H1 (cell line): ENCODE measurements at regions not wholly inside any gene's neighbourhood (a gene's known extent, or its start where the extent isn't known, plus 50 kb on each side); places are given as distances from the start of the nearest gene placed in this dataset.

ENCODE experiments used
- CTCF ChIA-PET: fragments of 300-600 bp; sonication (Branson Sonifier 250); formaldehyde crosslinking; loops from one replicate; lab custom pipeline; 2021; ENCODE audit not compliant: partially characterized antibody; lab: Charles Lee
- POLR2A ChIA-PET: fragments of 300-600 bp; sonication (Branson Sonifier 250); formaldehyde crosslinking; loops from one replicate; lab custom pipeline; 2021; ENCODE audit warnings: inconsistent platforms; ENCODE audit not compliant: partially characterized antibody; lab: Charles Lee
- DNase-seq, 2 experiments: peaks; one replicate each; pipeline versions ENCODE4 v3.0.0 to v3.0.0-alpha.2; 2010 to 2022; ENCODE audit warnings: low spot score in 2 of 2, low read depth in 1 of 2, mixed read lengths in 1 of 2
- FAIRE-seq: peaks from 2 replicates; lab custom pipeline; 2011; peaks lifted over from hg19 to GRCh38; lab: Jason Lieb, UNC
- H2AFZ ChIP-seq: 2 replicates; pipeline ENCODE4 v1.8.1; 2012; ENCODE audit warnings: low read length, inconsistent platforms
- H2AK5ac ChIP-seq: 2 replicates; pipeline ENCODE4 v1.6.1; 2013; ENCODE audit warnings: low read depth, low read length
- H2BK120ac ChIP-seq: replicated peaks from 2 replicates; pipeline ENCODE3; 2013; ENCODE audit warnings: low read depth, low read length, inconsistent platforms
- H2BK12ac ChIP-seq: 2 replicates; pipeline ENCODE4 v1.6.1; 2013; ENCODE audit warnings: low read depth, low read length
- H2BK15ac ChIP-seq: 2 replicates; pipeline ENCODE4 v1.6.1; 2013; ENCODE audit warnings: low read length
- H2BK20ac ChIP-seq: 2 replicates; pipeline ENCODE4 v1.6.1; 2013; ENCODE audit warnings: low read length
- H2BK5ac ChIP-seq: 2 replicates; pipeline ENCODE4 v1.6.1; 2013; ENCODE audit warnings: low read depth, low read length
- H3K14ac ChIP-seq: 2 replicates; pipeline ENCODE4 v1.6.1; 2013; ENCODE audit warnings: inconsistent platforms; ENCODE audit not compliant: insufficient read length
- H3K18ac ChIP-seq: 2 replicates; pipeline ENCODE4 v1.6.1; 2013; ENCODE audit warnings: low read length; ENCODE audit errors: extremely low read depth
- H3K23ac ChIP-seq: 2 replicates; pipeline ENCODE4 v1.6.1; 2013; ENCODE audit warnings: inconsistent platforms; ENCODE audit not compliant: insufficient read length
- H3K23me2 ChIP-seq: 2 replicates; pipeline ENCODE4 v1.6.1; 2013; ENCODE audit warnings: low read depth, low read length
- H3K27ac ChIP-seq: 2 replicates; pipeline ENCODE4 v1.6.1; 2011; ENCODE audit warnings: low read depth, low read length, inconsistent platforms
- H3K27me3 ChIP-seq, 4 experiments: replicated peaks in 1 of 4; 1 replicate in 1 of 4; 2 replicates in 3 of 4; pipeline versions ENCODE4 v1.6.1 to v1.8.1; 2011 to 2013; ENCODE audit warnings: low read length in 3 of 4, mild to moderate bottlenecking in 3 of 4, inconsistent platforms in 2 of 4, mixed read lengths in 2 of 4, moderate library complexity in 1 of 4; ENCODE audit not compliant: control insufficient read depth in 3 of 4, insufficient read depth in 3 of 4; ENCODE audit errors: extremely low read depth in 1 of 4
- H3K36me3 ChIP-seq, 4 experiments: 2 replicates each; pipeline versions ENCODE4 v1.6.1 to v1.8.1; 2011 to 2013; ENCODE audit warnings: mild to moderate bottlenecking in 4 of 4, low read length in 3 of 4, moderate library complexity in 2 of 4, control low read depth in 1 of 4, inconsistent platforms in 1 of 4; ENCODE audit not compliant: insufficient read depth in 4 of 4, control insufficient read depth in 2 of 4
- H3K4ac ChIP-seq: replicated peaks from 2 replicates; pipeline ENCODE3; 2013; ENCODE audit warnings: low read length, low read depth, mixed read lengths, inconsistent platforms; ENCODE audit not compliant: insufficient read length
- H3K4me1 ChIP-seq, 4 experiments: replicated peaks in 1 of 4; 1 replicate in 1 of 4; 2 replicates in 3 of 4; pipeline versions ENCODE4 v1.6.1 to v1.8.1; 2011 to 2013; ENCODE audit warnings: low read length in 3 of 4, inconsistent platforms in 2 of 4, mixed read lengths in 1 of 4; ENCODE audit not compliant: insufficient read depth in 4 of 4, control insufficient read depth in 3 of 4
- H3K4me2 ChIP-seq, 2 experiments: 2 replicates each; pipeline versions ENCODE4 v1.6.1 to v1.8.1; 2011 to 2013; ENCODE audit warnings: low read depth in 2 of 2, low read length in 2 of 2, control low read depth in 1 of 2, inconsistent platforms in 1 of 2, mild to moderate bottlenecking in 1 of 2; ENCODE audit not compliant: insufficient read depth in 1 of 2
- H3K4me3 ChIP-seq, 4 experiments: fragments of 200-600, 300-600 bp in 1 of 4; sonication (generic), shearing (Covaris generic), sonication (Bioruptor Twin) in 1 of 4; 2 replicates each; pipeline versions ENCODE4 v1.5.1 to v1.8.1; 2011 to 2016; ENCODE audit warnings: low read length in 4 of 4, low read depth in 3 of 4, control low read depth in 2 of 4, inconsistent platforms in 2 of 4, mild to moderate bottlenecking in 2 of 4, mixed read lengths in 1 of 4, moderate library complexity in 1 of 4; ENCODE audit not compliant: insufficient read depth in 2 of 4; ENCODE audit errors: extremely low read depth in 1 of 4
- H3K56ac ChIP-seq: replicated peaks from 2 replicates; pipeline ENCODE3; 2013; ENCODE audit warnings: low read depth, mild to moderate bottlenecking, mixed read lengths, low read length, inconsistent platforms; ENCODE audit not compliant: insufficient read length
- H3K79me1 ChIP-seq: 2 replicates; pipeline ENCODE4 v1.6.1; 2013; ENCODE audit warnings: low read depth, low read length, control low read depth
- H3K79me2 ChIP-seq, 2 experiments: 2 replicates each; pipeline versions ENCODE4 v1.6.1 to v1.8.1; 2012 to 2013; ENCODE audit warnings: low read length in 2 of 2, mild to moderate bottlenecking in 2 of 2, inconsistent platforms in 1 of 2; ENCODE audit not compliant: insufficient read depth in 2 of 2, control insufficient read depth in 1 of 2
- H3K9ac ChIP-seq, 4 experiments: replicated peaks in 1 of 4; 1 replicate in 1 of 4; 2 replicates in 3 of 4; pipeline versions ENCODE4 v1.6.1 to v1.8.1; 2011 to 2013; ENCODE audit warnings: low read depth in 3 of 4, low read length in 3 of 4, control low read depth in 2 of 4, mild to moderate bottlenecking in 2 of 4, moderate library complexity in 2 of 4, inconsistent platforms in 1 of 4; ENCODE audit errors: extremely low read depth in 1 of 4
- H3K9me3 ChIP-seq, 2 experiments: 2 replicates each; pipeline versions ENCODE4 v1.6.1 to v1.8.1; 2012 to 2013; ENCODE audit warnings: mild to moderate bottlenecking in 2 of 2, moderate library complexity in 2 of 2, control low read depth in 1 of 2, inconsistent platforms in 1 of 2, low read depth in 1 of 2, low read length in 1 of 2, mixed read lengths in 1 of 2; ENCODE audit not compliant: insufficient read depth in 2 of 2
- H4K20me1 ChIP-seq, 2 experiments: replicated peaks in 1 of 2; 2 replicates each; pipeline versions ENCODE3 to v1.8.1; 2011 to 2013; ENCODE audit warnings: inconsistent platforms in 2 of 2, low read length in 2 of 2, mild to moderate bottlenecking in 1 of 2; ENCODE audit not compliant: insufficient read depth in 2 of 2, control insufficient read depth in 1 of 2
- H4K5ac ChIP-seq: 2 replicates; pipeline ENCODE4 v1.6.1; 2013; ENCODE audit warnings: low read length, low read depth, mixed read lengths, inconsistent platforms; ENCODE audit not compliant: insufficient read length
- H4K8ac ChIP-seq: 2 replicates; pipeline ENCODE4 v1.8.0; 2013; ENCODE audit warnings: mild to moderate bottlenecking, moderate library complexity, low read length, inconsistent platforms; ENCODE audit not compliant: insufficient read depth; ENCODE audit errors: extremely low read depth
- H4K91ac ChIP-seq: replicated peaks from 2 replicates; pipeline ENCODE3; 2013; ENCODE audit warnings: low read length, mixed read lengths, inconsistent platforms; ENCODE audit not compliant: insufficient read length
- BACH1 ChIP-seq: IDR thresholded peaks from 2 replicates; pipeline ENCODE4 v1.6.1; 2012; ENCODE audit warnings: low read length, improper control_type of control experiment
- CBX5 ChIP-seq: fragments of 300-800, 300-1000 bp; sonication (generic); IDR thresholded peaks from 2 replicates; pipeline ENCODE4 v1.7.1; 2016; ENCODE audit warnings: antibody characterized with exemption, low read length, low read depth
- CEBPB ChIP-seq: IDR thresholded peaks from 2 replicates; pipeline ENCODE4 v1.6.1; 2012; ENCODE audit warnings: low read depth, low read length
- CHD1 ChIP-seq: IDR thresholded peaks from 2 replicates; pipeline ENCODE4 v1.6.1; 2012; ENCODE audit warnings: low read depth, low read length, improper control_type of control experiment
- HDAC2 ChIP-seq, 2 experiments: fragments of 300-600 bp in 1 of 2; sonication (generic) in 1 of 2; IDR thresholded peaks; 2 replicates each; pipeline ENCODE4 v1.6.1; 2011 to 2012; ENCODE audit warnings: low read depth in 2 of 2, low read length in 2 of 2, mild to moderate bottlenecking in 2 of 2, moderate library complexity in 2 of 2, borderline replicate concordance in 1 of 2, inconsistent platforms in 1 of 2
- HDAC6 ChIP-seq: IDR thresholded peaks from one replicate; pipeline ENCODE4 v1.7.1; 2012; ENCODE audit warnings: low read depth, mild to moderate bottlenecking, inconsistent platforms, low read length, moderate library complexity
- POU5F1 ChIP-seq: IDR thresholded peaks from 2 replicates; pipeline ENCODE4 v1.6.1; 2011; ENCODE audit warnings: low read depth, mild to moderate bottlenecking, low read length, moderate library complexity
- SP2 ChIP-seq: IDR thresholded peaks from 2 replicates; pipeline ENCODE4 v1.6.1; 2012; ENCODE audit warnings: mild to moderate bottlenecking, low read length, inconsistent platforms
- SRF ChIP-seq: IDR thresholded peaks from 2 replicates; pipeline ENCODE4 v1.6.1; 2011; ENCODE audit warnings: mild to moderate bottlenecking, low read depth, low read length, moderate library complexity
- SUZ12 ChIP-seq: fragments of 200-600 bp; sonication (generic); IDR thresholded peaks from 2 replicates; pipeline ENCODE4 v1.6.1; 2012; ENCODE audit warnings: mild to moderate bottlenecking, inconsistent platforms, low read length, moderate library complexity, mixed read lengths
- TAF1 ChIP-seq: IDR thresholded peaks from 2 replicates; pipeline ENCODE4 v1.6.1; 2011; ENCODE audit warnings: mild to moderate bottlenecking, low read depth, low read length
- TBP ChIP-seq: IDR thresholded peaks from 2 replicates; pipeline ENCODE4 v1.6.1; 2011; ENCODE audit warnings: low read depth, low read length, improper control_type of control experiment
- WGBS, 2 experiments: shearing (Covaris generic) in 1 of 2; methylation state at CpG; one replicate each; pipeline versions ENCODE4 v1.1.6 to v1.1.7; 2013 to 2015; ENCODE audit warnings: low lambda C conversion rate in 2 of 2, mixed read lengths in 2 of 2, inconsistent platforms in 1 of 2, low coverage in 1 of 2, missing lambda C conversion rate in 1 of 2; ENCODE audit not compliant: insufficient replicate concordance in 2 of 2, insufficient coverage in 1 of 2, insufficient read length in 1 of 2; ENCODE audit errors: extremely low coverage in 1 of 2, missing lambda C conversion rate in 1 of 2; 5-methylcytosine and 5-hydroxymethylcytosine counted together
- TF ChIP-seq, protein P1 (sequence below): IDR thresholded peaks from 2 replicates; pipeline ENCODE4 v1.6.1; 2012; ENCODE audit warnings: inconsistent platforms
- TF ChIP-seq, protein P2 (sequence below): IDR thresholded peaks from 2 replicates; pipeline ENCODE4 v1.6.1; 2011; ENCODE audit warnings: low read depth, mild to moderate bottlenecking, low read length; ENCODE audit not compliant: insufficient read depth

DNA sequence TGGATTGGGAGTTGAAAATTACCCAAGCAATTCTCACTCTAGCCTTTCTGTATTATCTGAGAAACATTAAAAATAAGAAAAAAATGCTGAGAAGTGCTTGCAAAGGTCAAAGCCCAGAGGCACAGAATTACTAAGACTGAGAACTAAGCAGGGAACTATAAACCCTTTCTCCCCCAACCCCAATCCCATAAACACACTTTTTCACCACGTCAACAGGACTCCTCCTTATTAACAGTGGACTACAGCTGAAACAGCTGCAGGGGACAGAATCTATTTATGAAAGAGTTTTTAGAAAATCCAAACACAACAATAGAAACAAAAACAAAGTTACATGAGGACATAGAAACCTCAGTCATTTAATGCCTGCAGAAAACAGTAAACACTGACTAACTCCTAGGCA, 984.1 kb downstream of the TRAM1L1 start:
- no peak overlapping the region for H2BK20ac ChIP-seq
- peaks cover 0 to 13% (median 0%) of the 10 kb centered on the region in 4 experiments; a peak in 2 of 8 replicates for H3K36me3 ChIP-seq
- FAIRE-seq: no peak
- no peak overlapping the region for H3K4ac ChIP-seq
- no peaks in the 10 kb centered on the region for H3K23me2 ChIP-seq
- H2BK120ac ChIP-seq: no peak overlapping the region
- no peaks in the 10 kb centered on the region for H3K27me3 ChIP-seq
- no peak overlapping the region for H3K23ac ChIP-seq
- CTCF ChIA-PET: no interaction called here
- no peak overlapping the region for H3K27ac ChIP-seq
- no peaks in the 10 kb centered on the region for H4K20me1 ChIP-seq
- no peak overlapping the region for H2BK12ac ChIP-seq
- no peaks in the 10 kb centered on the region for H3K79me2 ChIP-seq
- H2AK5ac ChIP-seq: no peak overlapping the region
- H3K4me3 ChIP-seq: no peak overlapping the region
- H4K8ac ChIP-seq: no peak overlapping the region
- TF ChIP-seq POU5F1: no peak
- TF ChIP-seq HDAC2 (IDR thresholded peaks at IDR 0.05; ENCODE audit: borderline replicate concordance in 1 of 2, low read depth in 2 of 2, low read length in 2 of 2): no peak
- TF ChIP-seq, protein P1, sequence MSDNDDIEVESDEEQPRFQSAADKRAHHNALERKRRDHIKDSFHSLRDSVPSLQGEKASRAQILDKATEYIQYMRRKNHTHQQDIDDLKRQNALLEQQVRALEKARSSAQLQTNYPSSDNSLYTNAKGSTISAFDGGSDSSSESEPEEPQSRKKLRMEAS: no peak
- no peak for TF ChIP-seq SUZ12
- no peak for TF ChIP-seq HDAC6
- TF ChIP-seq CBX5: no peak
- no peak for TF ChIP-seq SRF
- no peak for TF ChIP-seq CHD1
- TF ChIP-seq BACH1: no peak
- TF ChIP-seq TAF1: no peak
- TF ChIP-seq SP2: no peak
- TF ChIP-seq, protein P2, sequence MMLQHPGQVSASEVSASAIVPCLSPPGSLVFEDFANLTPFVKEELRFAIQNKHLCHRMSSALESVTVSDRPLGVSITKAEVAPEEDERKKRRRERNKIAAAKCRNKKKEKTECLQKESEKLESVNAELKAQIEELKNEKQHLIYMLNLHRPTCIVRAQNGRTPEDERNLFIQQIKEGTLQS: no peak
- TF ChIP-seq TBP: no peak
- TF ChIP-seq CEBPB: no peak
- no peak overlapping the region for H2BK15ac ChIP-seq
- no peak overlapping the region for H3K4me2 ChIP-seq
- no peak overlapping the region for H4K91ac ChIP-seq
- H2AFZ ChIP-seq: no peak overlapping the region
- H3K56ac ChIP-seq: no peak overlapping the region
- POLR2A ChIA-PET: no interaction called here
- H3K4me1 ChIP-seq: no peaks in the 10 kb centered on the region
- H3K18ac ChIP-seq: no peak overlapping the region
- no peak for DNase-seq
- H3K14ac ChIP-seq: no peak overlapping the region
- no peak overlapping the region for H4K5ac ChIP-seq
- H3K9ac ChIP-seq: no peak overlapping the region
- no peaks in the 10 kb centered on the region for H3K79me1 ChIP-seq
- 83% methylated on average over 1 of the region's 1 CpG; no CpG with 5 or more reads in 1 of the 2 experiments for WGBS, 2 experiments
- no peak overlapping the region for H2BK5ac ChIP-seq
- H3K9me3 ChIP-seq: peaks cover 19 to 24% of the 10 kb centered on the region in 2 experiments
